Adipose tissue (tissue), 3 donors: ENCODE measurements at regions not wholly inside any gene's neighbourhood (a gene's known extent, or its start where the extent isn't known, plus 50 kb on each side); places are given as distances from the start of the nearest gene placed in this dataset.
"Not testable (repeated sequence)": the region's sequence is repeated elsewhere in the genome, so short reads cannot be mapped to it uniquely, and the experiment has no call there.

Experiments
- H3K27ac ChIP-seq: one replicate; pipeline ENCODE4 v1.5.1; 2013; ENCODE audit warnings: low read depth, low read length
- WGBS, 3 donors: extraction: QIAGEN DNeasy Blood & Tissue Kit; methylation state at CpG; one replicate each; pipeline ENCODE4 v1.1.7; 2013; 5-methylcytosine and 5-hydroxymethylcytosine counted together
- donor health status: healthy with polysubstance abuse.
- donor health status: Bipolar disorder and iron deficiency.
- donor health status: healthy.

GRCh38 chr14:83058068-83058467 is 1524.4 kb upstream of the SEL1L start:
- WGBS, 3 donors, result 59 to 88% (median 78%) methylated on average over 1 of the region's 1 CpG
- no peak overlapping the region for H3K27ac ChIP-seq

- H3K27ac ChIP-seq, result no peak overlapping the region
- 55 to 59% (median 59%) methylated on average over 5 of the region's 5 CpGs for WGBS, 3 donors
These were observed 1538.3 kb upstream of the SEL1L start for GRCh38 chr14:83071888-83072501.

GRCh38 chr14:83085136-83085535 is 1551.5 kb upstream of the SEL1L start:
- 49 to 83% (median 60%) methylated on average over 4 of the region's 4 CpGs for WGBS, 3 donors
- no peak overlapping the region for H3K27ac ChIP-seq

- 32 to 55% (median 47%) methylated on average over 1 of the region's 1 CpG for WGBS, 3 donors
These were observed 1552.1 kb upstream of the SEL1L start for GRCh38 chr14:83085725-83086124.

GRCh38 chr14:83091991-83092956 is 1558.6 kb upstream of the SEL1L start:
- 46 to 67% (median 49%) methylated on average over 29 to 46 of the region's 47 CpGs for WGBS, 3 donors

More at GRCh38 chr14:83085725-83086124, 1552.1 kb upstream of the SEL1L start:
- no peak overlapping the region for H3K27ac ChIP-seq

GRCh38 chr14:83096092-83096491 is 1562.4 kb upstream of the SEL1L start:
- H3K27ac ChIP-seq, result no peak overlapping the region
- WGBS, 3 donors, result 77 to 92% (median 81%) methylated on average over 1 of the region's 1 CpG

More at GRCh38 chr14:83091991-83092956, 1558.6 kb upstream of the SEL1L start:
- H3K27ac ChIP-seq, result not testable (repeated sequence)

- WGBS, 3 donors, result 67 to 77% (median 73%) methylated on average over 1 of the region's 1 CpG
- H3K27ac ChIP-seq, result no peak overlapping the region
These were observed 1568.2 kb upstream of the SEL1L start for GRCh38 chr14:83101846-83102245.

GRCh38 chr14:83118029-83118428 is 1584.4 kb upstream of the SEL1L start:
- no peak overlapping the region for H3K27ac ChIP-seq
- WGBS, 3 donors, result 88 to 94% (median 90%) methylated on average over 6 of the region's 6 CpGs

GRCh38 chr14:83120187-83120586 is 1586.5 kb upstream of the SEL1L start:
- H3K27ac ChIP-seq, result no peak overlapping the region
- WGBS, 3 donors, result 73 to 90% (median 87%) methylated on average over 2 of the region's 2 CpGs

GRCh38 chr14:83126076-83126475 is 1592.4 kb upstream of the SEL1L start:
- 72 to 79% (median 77%) methylated on average over 4 of the region's 4 CpGs for WGBS, 3 donors

GRCh38 chr14:83128783-83129182 is 1595.1 kb upstream of the SEL1L start:
- WGBS, 3 donors, result 69 to 73% (median 73%) methylated on average over 4 of the region's 4 CpGs
- no peak overlapping the region for H3K27ac ChIP-seq

More at GRCh38 chr14:83126076-83126475, 1592.4 kb upstream of the SEL1L start:
- no peak overlapping the region for H3K27ac ChIP-seq

GRCh38 chr14:83129496-83129895 is 1595.8 kb upstream of the SEL1L start:
- WGBS, 3 donors, result 84 to 94% (median 87%) methylated on average over 3 of the region's 3 CpGs
- no peak overlapping the region for H3K27ac ChIP-seq

- 65 to 76% (median 67%) methylated on average over 9 of the region's 9 CpGs for WGBS, 3 donors
- H3K27ac ChIP-seq, result no peak overlapping the region
These were observed 1600.5 kb upstream of the SEL1L start for GRCh38 chr14:83133981-83134645.

GRCh38 chr14:83140756-83141155 is 1607.1 kb upstream of the SEL1L start:
- H3K27ac ChIP-seq, result no peak overlapping the region
- 83 to 88% (median 86%) methylated on average over 4 of the region's 4 CpGs for WGBS, 3 donors

- 68 to 72% (median 71%) methylated on average over 3 of the region's 3 CpGs for WGBS, 3 donors
- no peak overlapping the region for H3K27ac ChIP-seq
These were observed 1613.4 kb upstream of the SEL1L start for GRCh38 chr14:83147006-83147405.

GRCh38 chr14:83151571-83151970 is 1617.9 kb upstream of the SEL1L start:
- 66 to 84% (median 81%) methylated on average over 1 of the region's 1 CpG for WGBS, 3 donors
- H3K27ac ChIP-seq, result no peak overlapping the region

- WGBS, 3 donors, result 48 to 66% (median 58%) methylated on average over 1 of the region's 1 CpG
- H3K27ac ChIP-seq, result no peak overlapping the region
These were observed 1619.4 kb upstream of the SEL1L start for GRCh38 chr14:83153081-83153480.

GRCh38 chr14:83162361-83162929 is 1628.8 kb upstream of the SEL1L start:
- 56 to 87% (median 80%) methylated on average over 5 of the region's 5 CpGs for WGBS, 3 donors

GRCh38 chr14:83163016-83163415 is 1629.4 kb upstream of the SEL1L start:
- no peak overlapping the region for H3K27ac ChIP-seq

More at GRCh38 chr14:83162361-83162929, 1628.8 kb upstream of the SEL1L start:
- H3K27ac ChIP-seq, result no peak overlapping the region

More at GRCh38 chr14:83163016-83163415, 1629.4 kb upstream of the SEL1L start:
- WGBS, 3 donors, result 58 to 81% (median 73%) methylated on average over 4 of the region's 4 CpGs
